Natural killer cell (primary cell): ENCODE measurements at regions not wholly inside any gene's neighbourhood (a gene's known extent, or its start where the extent isn't known, plus 50 kb on each side); places are given as distances from the start of the nearest gene placed in this dataset.

Experiments
- ATAC-seq, 3 donors: fragments of 150-1000 bp in 2 of 3; fragments of 200-7000 bp in 1 of 3; cut with Tn5 transposase; 1 replicate in 1 of 3; 2 replicates in 2 of 3; pipeline ENCODE4 v1.10.0; 2021; ENCODE audit warnings: mild to moderate bottlenecking in 2 of 3, moderate library complexity in 2 of 3
- DNase-seq, 2 donors: peaks; one replicate each; pipeline versions ENCODE4 v3.0.0 to v3.0.0-alpha.2; 2013 to 2021; ENCODE audit warnings: mixed read lengths in 1 of 2
- H3K27ac ChIP-seq: one replicate; pipeline ENCODE4 v1.5.1; 2013; ENCODE audit warnings: mild to moderate bottlenecking, low read length
- H3K27me3 ChIP-seq: one replicate; pipeline ENCODE4 v1.6.1; 2013; ENCODE audit warnings: low read length; ENCODE audit not compliant: control insufficient read depth, insufficient read depth
- H3K36me3 ChIP-seq: one replicate; pipeline ENCODE4 v1.6.1; 2013; ENCODE audit warnings: low read length; ENCODE audit not compliant: control insufficient read depth, insufficient read depth
- H3K4me1 ChIP-seq: one replicate; pipeline ENCODE4 v1.6.1; 2013; ENCODE audit warnings: low read length; ENCODE audit not compliant: control insufficient read depth, insufficient read depth
- H3K4me3 ChIP-seq: one replicate; pipeline ENCODE4 v1.5.1; 2013; ENCODE audit warnings: low read length
- H3K9me3 ChIP-seq: one replicate; pipeline ENCODE4 v1.6.1; 2013; ENCODE audit warnings: low read length; ENCODE audit not compliant: control insufficient read depth, insufficient read depth
- H3K27ac Mint-ChIP-seq, 2 donors: one replicate each; pipeline ENCODE4 v1.8.0; 2022; ENCODE audit warnings: mild to moderate bottlenecking in 2 of 2, mixed read lengths in 2 of 2, moderate library complexity in 1 of 2
- H3K27me3 Mint-ChIP-seq, 2 donors: one replicate each; pipeline ENCODE4 v1.8.0; 2022; ENCODE audit warnings: low read depth in 2 of 2, mixed read lengths in 2 of 2
- H3K36me3 Mint-ChIP-seq: one replicate; pipeline ENCODE4 v1.8.0; 2022; ENCODE audit warnings: mixed read lengths
- H3K4me1 Mint-ChIP-seq, 2 donors: one replicate each; pipeline ENCODE4 v1.8.0; 2022; ENCODE audit warnings: mixed read lengths in 2 of 2
- H3K4me3 Mint-ChIP-seq: one replicate; pipeline ENCODE4 v1.8.0; 2022; ENCODE audit warnings: mild to moderate bottlenecking, moderate library complexity, mixed read lengths
- H3K9me3 Mint-ChIP-seq, 2 donors: one replicate each; pipeline ENCODE4 v1.8.0; 2022; ENCODE audit warnings: mixed read lengths in 2 of 2
- whole genome bisulfite sequencing: methylation state at CpG from one replicate; pipeline ENCODE4 v1.1.7; 2013; ENCODE audit warnings: missing lambda C conversion rate; ENCODE audit not compliant: insufficient coverage; 5-methylcytosine and 5-hydroxymethylcytosine counted together
- intact Hi-C: fragments of 100-400 bp; cut with micrococcal nuclease; formaldehyde crosslinking; loops from one replicate; pipeline ENCODE4 v1.14.2; 2022
- TF ChIP-seq, protein P1 (sequence below): fragments of 200-600 bp; IDR thresholded peaks from one replicate; pipeline ENCODE4 v1.8.0; 2022; ENCODE audit warnings: antibody characterized with exemption

DNA sequence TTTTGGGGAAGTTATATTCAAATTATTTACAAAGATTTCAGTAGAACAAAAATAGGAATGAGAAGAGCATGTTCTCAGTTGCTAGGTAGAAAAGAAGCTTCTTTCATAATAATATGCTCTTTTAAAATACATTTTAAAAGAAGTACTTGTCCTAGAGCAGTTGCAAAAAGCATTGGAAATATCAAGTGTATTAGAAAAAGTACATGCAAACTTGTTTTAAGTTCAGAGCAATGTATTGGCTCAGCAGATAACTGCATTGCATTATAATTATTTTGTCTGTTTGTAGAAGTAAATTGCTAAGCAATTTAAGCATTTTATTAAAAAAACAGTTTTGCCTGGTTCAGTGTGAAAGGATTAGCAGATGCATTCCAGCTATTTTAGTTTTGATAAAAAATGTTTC is 806.4 kb downstream of the USP25 start:
- intact Hi-C loops, result no loop called here
- no peaks in the 10 kb centered on the region for H3K9me3 ChIP-seq
- no peak overlapping the region for H3K4me3 Mint-ChIP-seq
- no peak overlapping the region for H3K27ac Mint-ChIP-seq
- no peaks in the 10 kb centered on the region for H3K27me3 ChIP-seq
- no peak overlapping the region for H3K27ac ChIP-seq
- H3K4me1 Mint-ChIP-seq, result no peaks in the 10 kb centered on the region
- peaks cover 5 to 16% of the 10 kb centered on the region in 2 donors for H3K9me3 Mint-ChIP-seq
- no peaks in the 10 kb centered on the region for H3K36me3 ChIP-seq
- H3K4me1 ChIP-seq, result no peaks in the 10 kb centered on the region
- ATAC-seq, result no peak
- peaks cover 13% of the 10 kb centered on the region for H3K36me3 Mint-ChIP-seq
- no peaks in the 10 kb centered on the region for H3K27me3 Mint-ChIP-seq
- H3K4me3 ChIP-seq, result no peak overlapping the region
- DNase-seq, result no peak
- TF ChIP-seq, protein P1, sequence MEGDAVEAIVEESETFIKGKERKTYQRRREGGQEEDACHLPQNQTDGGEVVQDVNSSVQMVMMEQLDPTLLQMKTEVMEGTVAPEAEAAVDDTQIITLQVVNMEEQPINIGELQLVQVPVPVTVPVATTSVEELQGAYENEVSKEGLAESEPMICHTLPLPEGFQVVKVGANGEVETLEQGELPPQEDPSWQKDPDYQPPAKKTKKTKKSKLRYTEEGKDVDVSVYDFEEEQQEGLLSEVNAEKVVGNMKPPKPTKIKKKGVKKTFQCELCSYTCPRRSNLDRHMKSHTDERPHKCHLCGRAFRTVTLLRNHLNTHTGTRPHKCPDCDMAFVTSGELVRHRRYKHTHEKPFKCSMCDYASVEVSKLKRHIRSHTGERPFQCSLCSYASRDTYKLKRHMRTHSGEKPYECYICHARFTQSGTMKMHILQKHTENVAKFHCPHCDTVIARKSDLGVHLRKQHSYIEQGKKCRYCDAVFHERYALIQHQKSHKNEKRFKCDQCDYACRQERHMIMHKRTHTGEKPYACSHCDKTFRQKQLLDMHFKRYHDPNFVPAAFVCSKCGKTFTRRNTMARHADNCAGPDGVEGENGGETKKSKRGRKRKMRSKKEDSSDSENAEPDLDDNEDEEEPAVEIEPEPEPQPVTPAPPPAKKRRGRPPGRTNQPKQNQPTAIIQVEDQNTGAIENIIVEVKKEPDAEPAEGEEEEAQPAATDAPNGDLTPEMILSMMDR, result no peak

- ATAC-seq, result no peak
- TF ChIP-seq, protein P1, result no peak
- 76% methylated on average over 8 of the region's 12 CpGs for WGBS
- Mint-ChIP-seq H3K4me3 (no peak overlapping the region), H3K9me3 (peaks cover 6 to 14% of the 10 kb centered on the region in 2 donors), H3K27ac (no peak overlapping the region), H3K4me1 (no peaks in the 10 kb centered on the region), H3K36me3 (peaks cover 8% of the 10 kb centered on the region), H3K27me3 (no peaks in the 10 kb centered on the region)
- H3K4me3 ChIP-seq, result no peak overlapping the region
- H3K36me3 ChIP-seq, result no peaks in the 10 kb centered on the region
- no peaks in the 10 kb centered on the region for H3K4me1 ChIP-seq
- intact Hi-C loops, result no loop called here
- H3K9me3 ChIP-seq, result no peaks in the 10 kb centered on the region
- no peaks in the 10 kb centered on the region for H3K27me3 ChIP-seq
- no peak for DNase-seq
- H3K27ac ChIP-seq, result no peak overlapping the region
Measured at GRCh38 chr21:16536643-16537434, 807.1 kb downstream of the USP25 start.

DNA sequence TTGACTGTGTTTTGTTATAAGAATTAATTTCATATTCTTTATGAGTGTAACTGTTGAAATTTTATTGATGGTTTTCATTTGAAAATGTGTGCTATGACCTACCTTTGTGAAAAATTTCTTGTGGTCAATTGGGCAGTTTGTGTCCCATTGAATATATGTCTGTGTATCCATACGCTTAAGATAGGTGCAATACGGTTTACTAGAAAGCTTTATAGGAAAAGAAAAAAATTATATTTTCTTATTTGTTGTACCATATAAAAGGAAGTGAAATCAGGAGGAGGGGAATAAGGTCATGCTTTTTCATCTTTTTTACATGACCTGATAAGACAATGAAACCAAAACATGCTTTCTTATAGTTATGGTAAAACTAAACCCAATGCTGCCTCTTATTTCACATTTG is 807.7 kb downstream of the USP25 start:
- H3K27ac Mint-ChIP-seq, result no peak overlapping the region

More for the DNA sequence above, 807.7 kb downstream of the USP25 start:
- Mint-ChIP-seq H3K4me1 (no peaks in the 10 kb centered on the region), H3K4me3 (no peak overlapping the region), H3K9me3 (peaks cover 8 to 14% of the 10 kb centered on the region in 2 donors), H3K27me3 (no peaks in the 10 kb centered on the region), H3K36me3 (peaks cover 1% of the 10 kb centered on the region)
- no CpG with 5 or more reads among the region's 2 CpGs for WGBS
- Histone ChIP-seq H3K36me3 (no peaks in the 10 kb centered on the region), H3K9me3 (no peaks in the 10 kb centered on the region), H3K4me1 (no peaks in the 10 kb centered on the region), H3K27me3 (no peaks in the 10 kb centered on the region), H3K27ac (no peak overlapping the region), H3K4me3 (no peak overlapping the region)
- TF ChIP-seq, protein P1, result no peak
- no peak for ATAC-seq
- intact Hi-C loops, result no loop called here
- DNase-seq, result no peak
